ENCODE measurements at regions not wholly inside any gene's neighbourhood (a gene's known extent, or its start where the extent isn't known, plus 50 kb on each side); places are given as distances from the start of the nearest gene placed in this dataset.

DNA sequence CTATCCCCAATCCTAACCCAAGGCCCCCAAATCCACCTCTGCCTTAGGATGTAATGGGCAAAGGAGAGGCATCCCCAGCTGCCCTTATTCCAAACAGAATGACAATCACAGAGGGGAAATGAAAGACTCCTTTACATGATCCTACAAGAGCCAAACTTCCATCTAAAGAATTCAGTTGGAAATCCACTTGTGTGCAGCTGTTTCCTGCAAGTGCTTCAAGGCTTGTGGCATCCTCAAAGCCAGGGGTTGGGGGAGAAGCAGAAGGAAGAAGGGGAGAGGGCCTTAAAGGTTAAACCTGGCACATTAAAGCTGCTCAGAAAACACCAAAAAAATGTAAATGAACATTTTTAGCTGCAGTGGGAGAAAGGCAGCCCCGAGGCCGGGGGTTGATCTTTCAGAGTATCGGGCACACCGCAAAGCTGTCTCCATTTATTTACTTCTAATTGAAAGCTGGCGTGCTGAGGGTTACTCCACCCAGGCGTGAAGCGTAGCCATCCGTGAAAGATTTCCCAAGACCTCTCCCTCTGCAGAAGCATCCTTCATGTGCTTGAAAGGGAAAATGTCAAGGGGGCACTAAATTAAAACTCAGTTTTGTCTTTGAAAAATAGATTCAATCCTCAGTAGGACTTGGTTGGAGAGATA is 217.8 kb downstream of the SHQ1 start:
- H2AK9ac ChIP-seq (replicated peaks; ENCODE audit: low read depth, low read length, poor library complexity), result no peak overlapping the region
- no peak overlapping the region for H2BK120ac ChIP-seq (ENCODE audit: low read depth, low read length)
- dilution Hi-C loops (cut with HindIII; ENCODE audit: low sequenced_read_pairs, unreplicated experiment) (no loop called here), intact Hi-C loops (cut with micrococcal nuclease) (no loop called here), in situ Hi-C loops (cut with MboI; ENCODE audit: low sequenced_read_pairs) (no loop called here)
- no peak overlapping the region for H3K4ac ChIP-seq (ENCODE audit: low read depth, low read length)
- no peak overlapping the region for H2BK15ac ChIP-seq (ENCODE audit: low read depth, low read length)
- H3K9me3 ChIP-seq (ENCODE audit: control insufficient read depth, insufficient read depth, low read length), result 0 out of 2 replicates have a peak, but pooled peaks cover 1% of the 10 kb centered on the region
- H3K4me3 ChIP-seq (ENCODE audit: insufficient read depth, low read depth, low read length), result no peak overlapping the region
- no peak overlapping the region for H4K5ac ChIP-seq (ENCODE audit: low read depth, low read length)
- H3K56ac ChIP-seq (ENCODE audit: extremely low read depth, insufficient read depth, low read length), result no peak overlapping the region
- POLR2A ChIA-PET (ENCODE audit: unreplicated experiment), result no interaction called here
- no peaks in the 10 kb centered on the region for H3K9me1 ChIP-seq (ENCODE audit: insufficient read depth, low read length)
- H4K8ac ChIP-seq (ENCODE audit: low read depth in 2 of 2, low read length in 2 of 2), result no peak overlapping the region
- no peak overlapping the region for H2BK20ac ChIP-seq (ENCODE audit: low read depth, low read length)
- H3K36me3 ChIP-seq (ENCODE audit: control insufficient read depth, insufficient read depth, low read length), result no peaks in the 10 kb centered on the region
- H3K27ac ChIP-seq (ENCODE audit: insufficient read depth, low read length), result no peak overlapping the region
- peaks cover 9% of the 10 kb centered on the region for H3K27me3 ChIP-seq (ENCODE audit: control insufficient read depth, insufficient read depth, low read length)
- no peak overlapping the region for H3K9ac ChIP-seq (ENCODE audit: low read depth, low read length)
- no peak overlapping the region for H4K91ac ChIP-seq (ENCODE audit: insufficient read depth, low read depth, low read length)
- ATAC-seq (ENCODE audit: low read depth) (no peak), DNase-seq (no peak)
- H3K14ac ChIP-seq (replicated peaks; ENCODE audit: low read depth, low read length), result no peak overlapping the region
- H3K79me1 ChIP-seq (ENCODE audit: low read depth in 1 of 2, low read length in 2 of 2), result no peaks in the 10 kb centered on the region
- H2AFZ ChIP-seq (replicated peaks; ENCODE audit: low read length, poor library complexity), result no peak overlapping the region
- no peak for TF ChIP-seq POLR2A (IDR thresholded peaks at IDR 0.05; ENCODE audit: low read depth, low read length)
- no peak for TF ChIP-seq CHD1 (IDR thresholded peaks at IDR 0.05; ENCODE audit: low read depth, low read length)
- TF ChIP-seq FOS (IDR thresholded peaks at IDR 0.05; ENCODE audit: low read depth, low read length), result no peak
- TF ChIP-seq, protein P1, sequence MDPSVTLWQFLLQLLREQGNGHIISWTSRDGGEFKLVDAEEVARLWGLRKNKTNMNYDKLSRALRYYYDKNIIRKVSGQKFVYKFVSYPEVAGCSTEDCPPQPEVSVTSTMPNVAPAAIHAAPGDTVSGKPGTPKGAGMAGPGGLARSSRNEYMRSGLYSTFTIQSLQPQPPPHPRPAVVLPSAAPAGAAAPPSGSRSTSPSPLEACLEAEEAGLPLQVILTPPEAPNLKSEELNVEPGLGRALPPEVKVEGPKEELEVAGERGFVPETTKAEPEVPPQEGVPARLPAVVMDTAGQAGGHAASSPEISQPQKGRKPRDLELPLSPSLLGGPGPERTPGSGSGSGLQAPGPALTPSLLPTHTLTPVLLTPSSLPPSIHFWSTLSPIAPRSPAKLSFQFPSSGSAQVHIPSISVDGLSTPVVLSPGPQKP (IDR thresholded peaks at IDR 0.05; ENCODE audit: borderline replicate concordance, low read depth, low read length), result no peak
- no peak for TF ChIP-seq MXI1 (IDR thresholded peaks at IDR 0.05; ENCODE audit: borderline replicate concordance, low read depth, low read length)
- no peak for TF ChIP-seq SMC3 (IDR thresholded peaks at IDR 0.05; ENCODE audit: low read depth, low read length)
- no peak for TF ChIP-seq RAD21 (IDR thresholded peaks at IDR 0.05; ENCODE audit: low read length)
- no peak for TF ChIP-seq BHLHE40 (IDR thresholded peaks at IDR 0.05; ENCODE audit: low read depth, low read length)
- TF ChIP-seq NFE2L2 (IDR thresholded peaks at IDR 0.05; ENCODE audit: low read depth, low read length), result no peak
- TF ChIP-seq MAFK (IDR thresholded peaks at IDR 0.05; ENCODE audit: low read depth, low read length), result no peak
- TF ChIP-seq, protein P2, sequence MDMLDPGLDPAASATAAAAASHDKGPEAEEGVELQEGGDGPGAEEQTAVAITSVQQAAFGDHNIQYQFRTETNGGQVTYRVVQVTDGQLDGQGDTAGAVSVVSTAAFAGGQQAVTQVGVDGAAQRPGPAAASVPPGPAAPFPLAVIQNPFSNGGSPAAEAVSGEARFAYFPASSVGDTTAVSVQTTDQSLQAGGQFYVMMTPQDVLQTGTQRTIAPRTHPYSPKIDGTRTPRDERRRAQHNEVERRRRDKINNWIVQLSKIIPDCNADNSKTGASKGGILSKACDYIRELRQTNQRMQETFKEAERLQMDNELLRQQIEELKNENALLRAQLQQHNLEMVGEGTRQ (IDR thresholded peaks at IDR 0.05; ENCODE audit: low read depth, low read length), result no peak
- no peak for TF ChIP-seq RFX5 (IDR thresholded peaks at IDR 0.05; ENCODE audit: low read depth, low read length)
- no peak for TF ChIP-seq MAZ (IDR thresholded peaks at IDR 0.05; ENCODE audit: borderline replicate concordance, low read depth, low read length)
- TF ChIP-seq, protein P3, sequence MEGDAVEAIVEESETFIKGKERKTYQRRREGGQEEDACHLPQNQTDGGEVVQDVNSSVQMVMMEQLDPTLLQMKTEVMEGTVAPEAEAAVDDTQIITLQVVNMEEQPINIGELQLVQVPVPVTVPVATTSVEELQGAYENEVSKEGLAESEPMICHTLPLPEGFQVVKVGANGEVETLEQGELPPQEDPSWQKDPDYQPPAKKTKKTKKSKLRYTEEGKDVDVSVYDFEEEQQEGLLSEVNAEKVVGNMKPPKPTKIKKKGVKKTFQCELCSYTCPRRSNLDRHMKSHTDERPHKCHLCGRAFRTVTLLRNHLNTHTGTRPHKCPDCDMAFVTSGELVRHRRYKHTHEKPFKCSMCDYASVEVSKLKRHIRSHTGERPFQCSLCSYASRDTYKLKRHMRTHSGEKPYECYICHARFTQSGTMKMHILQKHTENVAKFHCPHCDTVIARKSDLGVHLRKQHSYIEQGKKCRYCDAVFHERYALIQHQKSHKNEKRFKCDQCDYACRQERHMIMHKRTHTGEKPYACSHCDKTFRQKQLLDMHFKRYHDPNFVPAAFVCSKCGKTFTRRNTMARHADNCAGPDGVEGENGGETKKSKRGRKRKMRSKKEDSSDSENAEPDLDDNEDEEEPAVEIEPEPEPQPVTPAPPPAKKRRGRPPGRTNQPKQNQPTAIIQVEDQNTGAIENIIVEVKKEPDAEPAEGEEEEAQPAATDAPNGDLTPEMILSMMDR (conservative IDR thresholded peaks at IDR 0.05; ENCODE audit: low read depth, low read length), result no peak
- TF ChIP-seq RCOR1 (IDR thresholded peaks at IDR 0.05; ENCODE audit: insufficient replicate concordance, low read length), result no peak
- TF ChIP-seq CEBPB (IDR thresholded peaks at IDR 0.05; ENCODE audit: low read depth, low read length), result no peak
- H3K4me1 ChIP-seq (ENCODE audit: control insufficient read depth, insufficient read depth, low read length), result no peaks in the 10 kb centered on the region
- CTCF ChIA-PET, result no interaction called here
- H2AK5ac ChIP-seq (ENCODE audit: low read depth, low read length), result no peak overlapping the region
- no TSS peak for BruUV-seq (replicated peaks)
- H3K23ac ChIP-seq (ENCODE audit: low read depth, low read length), result no peak overlapping the region
- H2BK5ac ChIP-seq (ENCODE audit: low read depth, low read length, poor library complexity, severe bottlenecking), result no peak overlapping the region
- H4K20me1 ChIP-seq (ENCODE audit: insufficient read depth, low read length), result no peaks in the 10 kb centered on the region
- no peak overlapping the region for H3K4me2 ChIP-seq (ENCODE audit: low read depth, low read length)
- H3K18ac ChIP-seq (ENCODE audit: low read depth, low read length), result no peak overlapping the region
- WGBS, 2 experiments (ENCODE audit: extremely low coverage in 2 of 2, insufficient read length in 1 of 2), result no CpG with 5 or more reads among the region's 8 CpGs

All from IMR-90 (cell line).